Liver (tissue), 3 donors: ENCODE measurements at regions not wholly inside any gene's neighbourhood (a gene's known extent, or its start where the extent isn't known, plus 50 kb on each side); places are given as distances from the start of the nearest gene placed in this dataset.

Experiments
- EGR1 ChIP-seq, 2 donors: IDR thresholded peaks; 2 replicates each; pipeline ENCODE4 v1.6.1; 2016 to 2018; ENCODE audit warnings: antibody characterized with exemption in 2 of 2, low read depth in 2 of 2
- GABPA ChIP-seq, 2 donors: IDR thresholded peaks in 1 of 2; conservative IDR thresholded peaks in 1 of 2; 2 replicates each; pipeline ENCODE4 v1.6.1; 2016; ENCODE audit warnings: antibody characterized with exemption in 2 of 2, mild to moderate bottlenecking in 1 of 2, moderate library complexity in 1 of 2
- RAD21 ChIP-seq, 2 donors: IDR thresholded peaks; 2 replicates each; pipeline ENCODE4 v1.6.1; 2016; ENCODE audit warnings: antibody characterized with exemption in 2 of 2, mild to moderate bottlenecking in 2 of 2
- RXRA ChIP-seq, 2 donors: IDR thresholded peaks; 2 replicates each; pipeline ENCODE4 v1.6.1; 2017 to 2018; ENCODE audit warnings: antibody characterized with exemption in 2 of 2, mild to moderate bottlenecking in 1 of 2
- TF ChIP-seq, protein P1 (sequence below): fragments of 150-350 bp; IDR thresholded peaks from 2 replicates; pipeline ENCODE4 v1.5.1; 2017; ENCODE audit warnings: improper control_type of control experiment, low read depth, low read length; ENCODE audit not compliant: missing input control
- TF ChIP-seq, protein P2 (sequence below): IDR thresholded peaks from 2 replicates; pipeline ENCODE4 v1.6.1; 2016; ENCODE audit warnings: antibody characterized with exemption, mild to moderate bottlenecking
- donor health status: healthy.
- donor health status: healthy.

DNA sequence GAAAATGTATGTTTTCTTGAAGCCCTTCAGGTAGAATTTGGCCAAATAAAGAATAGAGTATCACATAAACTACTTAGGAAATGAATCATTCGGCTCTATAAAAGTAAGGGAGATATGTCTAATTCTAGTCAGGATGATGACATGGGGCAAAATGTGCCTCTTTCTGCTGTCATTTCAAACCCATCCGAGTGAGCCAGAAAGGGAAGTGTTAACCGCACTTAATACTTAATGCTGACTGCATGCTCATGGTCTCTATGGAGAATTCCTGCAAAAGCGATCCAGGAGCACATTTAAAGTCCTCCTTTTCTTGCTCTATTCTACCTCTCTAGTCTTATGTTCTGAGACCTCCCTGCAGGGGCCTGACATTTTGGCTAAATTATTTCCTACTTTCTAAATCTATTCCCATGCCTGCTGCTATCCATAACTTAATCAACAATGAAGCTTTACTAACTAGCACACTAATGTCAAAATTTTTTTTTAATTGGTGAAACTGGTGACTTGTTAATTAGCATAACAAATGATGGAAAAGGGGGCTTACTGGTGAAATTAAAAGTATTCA is 127.4 kb downstream of the CDC42EP3 start:
- TF ChIP-seq, protein P1, sequence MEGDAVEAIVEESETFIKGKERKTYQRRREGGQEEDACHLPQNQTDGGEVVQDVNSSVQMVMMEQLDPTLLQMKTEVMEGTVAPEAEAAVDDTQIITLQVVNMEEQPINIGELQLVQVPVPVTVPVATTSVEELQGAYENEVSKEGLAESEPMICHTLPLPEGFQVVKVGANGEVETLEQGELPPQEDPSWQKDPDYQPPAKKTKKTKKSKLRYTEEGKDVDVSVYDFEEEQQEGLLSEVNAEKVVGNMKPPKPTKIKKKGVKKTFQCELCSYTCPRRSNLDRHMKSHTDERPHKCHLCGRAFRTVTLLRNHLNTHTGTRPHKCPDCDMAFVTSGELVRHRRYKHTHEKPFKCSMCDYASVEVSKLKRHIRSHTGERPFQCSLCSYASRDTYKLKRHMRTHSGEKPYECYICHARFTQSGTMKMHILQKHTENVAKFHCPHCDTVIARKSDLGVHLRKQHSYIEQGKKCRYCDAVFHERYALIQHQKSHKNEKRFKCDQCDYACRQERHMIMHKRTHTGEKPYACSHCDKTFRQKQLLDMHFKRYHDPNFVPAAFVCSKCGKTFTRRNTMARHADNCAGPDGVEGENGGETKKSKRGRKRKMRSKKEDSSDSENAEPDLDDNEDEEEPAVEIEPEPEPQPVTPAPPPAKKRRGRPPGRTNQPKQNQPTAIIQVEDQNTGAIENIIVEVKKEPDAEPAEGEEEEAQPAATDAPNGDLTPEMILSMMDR: no peak
- no peak for TF ChIP-seq GABPA (IDR thresholded peaks at IDR 0.05 in 1 of 2, conservative IDR thresholded peaks at IDR 0.05 in 1 of 2)
- TF ChIP-seq RXRA (IDR thresholded peaks at IDR 0.05): no peak
- TF ChIP-seq, protein P2, sequence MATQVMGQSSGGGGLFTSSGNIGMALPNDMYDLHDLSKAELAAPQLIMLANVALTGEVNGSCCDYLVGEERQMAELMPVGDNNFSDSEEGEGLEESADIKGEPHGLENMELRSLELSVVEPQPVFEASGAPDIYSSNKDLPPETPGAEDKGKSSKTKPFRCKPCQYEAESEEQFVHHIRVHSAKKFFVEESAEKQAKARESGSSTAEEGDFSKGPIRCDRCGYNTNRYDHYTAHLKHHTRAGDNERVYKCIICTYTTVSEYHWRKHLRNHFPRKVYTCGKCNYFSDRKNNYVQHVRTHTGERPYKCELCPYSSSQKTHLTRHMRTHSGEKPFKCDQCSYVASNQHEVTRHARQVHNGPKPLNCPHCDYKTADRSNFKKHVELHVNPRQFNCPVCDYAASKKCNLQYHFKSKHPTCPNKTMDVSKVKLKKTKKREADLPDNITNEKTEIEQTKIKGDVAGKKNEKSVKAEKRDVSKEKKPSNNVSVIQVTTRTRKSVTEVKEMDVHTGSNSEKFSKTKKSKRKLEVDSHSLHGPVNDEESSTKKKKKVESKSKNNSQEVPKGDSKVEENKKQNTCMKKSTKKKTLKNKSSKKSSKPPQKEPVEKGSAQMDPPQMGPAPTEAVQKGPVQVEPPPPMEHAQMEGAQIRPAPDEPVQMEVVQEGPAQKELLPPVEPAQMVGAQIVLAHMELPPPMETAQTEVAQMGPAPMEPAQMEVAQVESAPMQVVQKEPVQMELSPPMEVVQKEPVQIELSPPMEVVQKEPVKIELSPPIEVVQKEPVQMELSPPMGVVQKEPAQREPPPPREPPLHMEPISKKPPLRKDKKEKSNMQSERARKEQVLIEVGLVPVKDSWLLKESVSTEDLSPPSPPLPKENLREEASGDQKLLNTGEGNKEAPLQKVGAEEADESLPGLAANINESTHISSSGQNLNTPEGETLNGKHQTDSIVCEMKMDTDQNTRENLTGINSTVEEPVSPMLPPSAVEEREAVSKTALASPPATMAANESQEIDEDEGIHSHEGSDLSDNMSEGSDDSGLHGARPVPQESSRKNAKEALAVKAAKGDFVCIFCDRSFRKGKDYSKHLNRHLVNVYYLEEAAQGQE: no peak
- TF ChIP-seq RAD21 (IDR thresholded peaks at IDR 0.05): no peak
- TF ChIP-seq EGR1 (IDR thresholded peaks at IDR 0.05; ENCODE audit: low read depth in 2 of 2): no peak
